Kasumi-1 (cell line): ENCODE measurements at regions not wholly inside any gene's neighbourhood (a gene's known extent, or its start where the extent isn't known, plus 50 kb on each side); places are given as distances from the start of the nearest gene placed in this dataset.

ENCODE experiments used
- DNase-seq, 2 experiments: peaks; one replicate each; lab custom pipeline; 2025; lab: John Stamatoyannopoulos, UW

- DNase-seq = no peak
Measured at GRCh38 chr4:136925203-136925602, 607.1 kb downstream of the PCDH18 start.

DNA sequence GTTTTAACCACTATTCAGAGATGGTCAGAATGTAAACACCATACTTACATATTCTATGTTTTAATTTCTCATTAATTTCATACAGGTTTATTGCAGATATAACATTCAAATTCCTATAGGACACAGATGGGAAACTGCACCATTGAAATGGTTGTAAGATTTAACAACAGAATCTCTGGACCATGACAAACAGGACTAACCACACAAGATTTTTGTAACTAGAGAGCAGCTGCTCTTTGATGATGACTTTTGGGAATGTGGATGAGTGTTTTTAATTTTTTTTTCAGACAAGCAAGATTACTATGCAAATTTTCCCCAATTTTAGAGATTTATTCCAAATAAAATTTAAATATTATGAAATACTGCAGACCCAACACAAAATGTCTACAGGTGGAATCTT lies 610.2 kb downstream of the PCDH18 start:
- no peak for DNase-seq

DNA sequence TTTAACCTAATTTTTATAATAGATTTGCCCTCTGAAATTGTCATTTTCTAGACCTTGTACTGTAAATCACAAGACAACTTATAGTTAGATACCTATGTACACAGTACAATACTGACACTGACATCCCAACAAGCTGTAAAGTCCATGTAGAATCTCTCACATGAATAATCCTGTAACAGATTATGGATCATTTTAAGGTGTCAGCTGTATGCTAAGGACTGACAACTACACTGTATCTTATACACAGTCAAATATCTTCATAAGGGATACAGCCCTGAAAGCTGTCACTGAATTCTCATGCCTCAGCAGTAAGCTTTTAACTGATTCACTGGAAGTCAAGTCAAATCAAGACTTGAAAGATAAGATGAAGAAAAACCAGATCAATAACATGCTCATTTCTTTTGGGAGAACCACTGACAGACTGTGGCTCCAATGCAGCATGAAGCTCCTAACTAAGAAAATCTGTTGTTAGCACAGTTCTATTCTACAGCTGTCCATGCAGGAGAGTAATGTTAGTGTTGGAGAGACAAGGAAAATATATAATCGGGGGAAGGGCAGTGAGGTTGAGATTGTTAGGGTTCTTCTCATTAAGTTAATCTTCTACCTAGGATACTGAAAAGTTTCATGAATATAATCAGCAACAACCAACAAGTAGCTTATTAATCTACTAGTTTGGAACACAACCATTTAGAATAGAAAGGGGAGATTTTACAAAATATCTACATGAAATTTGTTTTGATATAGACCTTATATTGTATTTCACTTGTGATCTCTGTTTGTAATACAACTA lies 612.0 kb downstream of the PCDH18 start:
- DNase-seq = no peak

GRCh38 chr4:136918772-136919171 lies 613.5 kb downstream of the PCDH18 start:
- DNase-seq = no peak

- DNase-seq = no peak
Measured at GRCh38 chr4:136917312-136918110, 614.8 kb downstream of the PCDH18 start.

GRCh38 chr4:136909626-136910025 lies 622.7 kb downstream of the PCDH18 start:
- DNase-seq = no peak

DNA sequence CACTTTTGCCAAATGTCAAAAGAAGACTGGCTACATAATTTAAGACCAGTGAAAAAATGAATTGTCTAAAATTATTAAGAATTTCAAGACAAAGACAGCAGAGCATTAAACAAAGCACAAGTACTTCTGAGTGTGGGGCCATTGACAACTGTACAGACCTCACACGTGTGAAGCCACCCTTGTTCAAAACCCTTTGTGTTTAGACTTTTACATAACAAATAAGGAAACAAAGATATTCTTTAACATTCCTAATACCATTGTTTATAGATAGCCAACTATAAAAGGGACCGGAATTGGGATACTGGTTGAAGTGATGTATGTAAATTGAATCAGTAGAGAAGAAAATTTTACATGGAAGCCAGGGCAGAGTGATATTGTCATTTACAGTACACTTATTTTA lies 624.2 kb downstream of the PCDH18 start:
- DNase-seq = no peak

DNA sequence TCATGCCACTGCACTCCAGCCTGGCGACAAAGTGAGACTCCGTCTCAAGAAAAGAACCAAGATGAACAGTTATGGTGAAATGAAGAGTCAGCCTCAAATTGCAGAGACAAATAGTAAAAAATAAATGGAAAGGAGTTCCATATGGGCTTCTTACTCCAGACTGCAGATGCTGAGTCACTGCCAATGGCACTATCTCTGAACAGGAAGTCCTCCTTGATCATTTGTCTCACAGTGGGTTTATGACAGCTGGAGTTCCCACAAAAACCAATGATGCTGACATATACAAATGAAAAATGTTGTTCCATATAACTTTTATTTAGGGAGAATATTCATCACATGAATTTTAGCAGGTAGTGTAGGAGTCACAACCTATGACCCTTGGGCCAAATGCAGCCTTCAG lies 631.6 kb downstream of the PCDH18 start:
- DNase-seq = peak; percentile 10 to 29

- DNase-seq = no peak
Measured at GRCh38 chr4:136898590-136899248, 633.6 kb downstream of the PCDH18 start.

DNA sequence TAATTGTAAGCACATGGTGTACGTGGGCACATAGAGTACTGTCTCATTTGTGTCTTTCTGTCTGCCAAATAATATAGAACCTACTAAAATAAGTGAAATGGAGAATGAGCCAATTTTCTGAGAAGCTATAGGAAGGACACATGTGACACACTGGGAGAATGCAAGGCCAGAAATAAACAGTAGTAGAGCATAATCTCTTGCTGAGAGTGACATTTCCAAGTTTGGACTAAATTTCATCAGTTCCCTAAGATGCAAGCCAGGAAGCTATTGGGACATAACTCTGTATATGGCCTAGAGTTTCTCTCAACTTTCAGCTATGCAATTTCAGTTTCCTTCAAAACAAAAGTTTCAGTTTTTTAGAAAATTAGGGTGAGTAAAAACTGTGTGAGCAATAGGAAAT lies 638.7 kb downstream of the PCDH18 start:
- peak in 1 of 2 experiments; percentile 7 for DNase-seq

DNA sequence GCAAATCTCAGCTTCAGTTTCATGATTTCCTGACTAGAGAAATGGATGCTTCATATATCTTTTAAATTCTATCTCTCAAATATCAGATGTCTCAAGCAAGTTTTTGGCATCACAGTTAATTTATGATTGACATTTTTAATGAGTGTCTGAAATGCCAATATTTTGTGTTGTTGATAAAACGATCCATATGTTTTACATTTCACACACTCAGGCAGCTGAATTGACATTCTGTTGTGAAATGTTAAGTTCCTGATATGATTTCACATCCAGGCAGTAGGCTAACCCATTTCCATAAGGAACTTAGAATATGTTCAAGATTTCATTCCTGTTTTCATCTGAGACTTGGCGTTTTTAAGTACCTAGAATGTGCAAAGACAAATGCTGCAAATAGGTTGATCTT lies 650.6 kb downstream of the PCDH18 start:
- no peak for DNase-seq

- no peak for DNase-seq
Measured at GRCh38 chr4:136873555-136873954, 658.7 kb downstream of the PCDH18 start.

- no peak for DNase-seq
Measured at GRCh38 chr4:136867465-136867864, 664.8 kb downstream of the PCDH18 start.

- no peak for DNase-seq
Measured at GRCh38 chr4:136865526-136865925, 666.8 kb downstream of the PCDH18 start.

GRCh38 chr4:136864604-136865185 lies 667.6 kb downstream of the PCDH18 start:
- DNase-seq = peak; percentile 85 to 86

DNA sequence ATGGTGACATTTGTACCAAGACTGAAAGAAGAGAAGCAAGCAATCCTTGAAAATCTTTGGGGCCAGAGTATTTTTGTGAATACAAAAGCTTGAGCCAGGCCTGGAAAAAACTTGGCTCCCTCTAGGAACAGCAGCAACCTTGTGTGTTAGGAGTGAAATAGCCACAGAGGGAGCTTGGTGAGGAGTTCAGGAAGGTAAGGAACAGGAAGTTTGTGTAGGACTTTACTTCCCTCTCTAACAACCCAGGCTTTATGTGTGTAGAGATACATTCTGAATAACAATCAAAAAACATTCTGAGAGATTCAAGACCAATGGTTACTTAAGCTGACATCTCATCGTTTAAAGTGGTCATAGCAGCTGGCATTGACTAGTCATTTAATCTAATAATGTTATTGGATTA lies 668.5 kb downstream of the PCDH18 start:
- DNase-seq = peak; percentile 38 to 42

GRCh38 chr4:136862653-136863052 lies 669.6 kb downstream of the PCDH18 start:
- DNase-seq = no peak

DNA sequence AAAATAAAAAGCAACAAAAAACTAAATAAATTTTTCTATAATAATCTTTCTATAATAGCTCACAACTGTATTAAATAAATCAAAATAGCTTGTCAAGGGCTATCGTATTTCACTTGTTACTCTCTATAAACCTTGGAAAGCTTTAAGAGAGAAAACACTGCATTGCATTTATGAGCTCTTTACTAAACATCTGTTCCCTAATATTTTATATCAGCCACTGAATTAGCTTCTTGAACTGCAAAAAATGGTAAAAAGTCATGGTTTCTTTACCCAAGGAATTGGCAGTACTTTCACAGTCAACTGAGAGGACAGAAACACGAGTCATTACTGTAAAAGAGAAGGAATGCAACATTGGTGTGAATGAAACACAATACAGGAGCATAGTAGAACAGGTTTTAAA lies 671.2 kb downstream of the PCDH18 start:
- DNase-seq = no peak

DNA sequence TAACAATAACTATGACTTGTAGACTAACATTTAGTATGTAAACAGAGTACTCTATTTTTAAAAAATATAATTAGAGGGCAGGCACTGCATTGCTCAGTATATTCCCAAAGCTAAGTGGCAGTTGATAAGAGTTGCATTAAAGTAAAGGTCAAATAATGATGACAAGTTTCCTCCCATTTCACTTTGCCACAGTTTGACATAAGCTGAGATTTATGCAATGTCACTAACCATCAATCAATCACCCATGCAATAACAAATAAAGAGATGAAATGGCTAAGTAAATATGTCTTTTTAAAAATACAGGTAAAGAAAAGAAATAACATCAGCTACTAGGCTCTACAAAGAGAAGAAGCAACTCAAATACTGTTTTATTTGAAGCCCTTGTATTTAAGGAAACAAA lies 673.4 kb downstream of the PCDH18 start:
- no peak for DNase-seq

DNA sequence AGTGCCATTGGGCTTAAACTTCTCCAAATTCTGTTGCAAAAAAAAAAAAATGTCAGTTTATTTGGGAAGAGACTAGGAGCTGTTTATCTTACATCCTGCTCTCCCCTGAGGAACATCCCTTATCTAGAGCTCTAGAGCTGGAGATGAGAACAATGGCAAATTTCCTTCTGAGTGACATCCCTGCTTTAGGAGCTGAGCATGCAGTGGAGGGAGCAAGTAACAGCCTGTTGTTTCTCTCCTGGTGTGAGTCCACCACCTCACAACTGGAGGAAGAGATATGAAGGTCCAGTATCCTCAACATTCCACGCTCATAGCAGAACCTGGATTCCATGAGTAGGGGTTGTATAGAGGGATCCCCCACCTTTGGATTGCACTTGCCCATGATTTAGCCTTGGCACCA lies 676.4 kb downstream of the PCDH18 start:
- no peak for DNase-seq

- no peak for DNase-seq
Measured at GRCh38 chr4:136850446-136850845, 681.8 kb downstream of the PCDH18 start.

GRCh38 chr4:136847881-136848621 lies 684.2 kb downstream of the PCDH18 start:
- no peak for DNase-seq
